HG03097 (cell line): ENCODE measurements at regions not wholly inside any gene's neighbourhood (a gene's known extent, or its start where the extent isn't known, plus 50 kb on each side); places are given as distances from the start of the nearest gene placed in this dataset.
"Not testable (repeated sequence)": the region's sequence is repeated elsewhere in the genome, so short reads cannot be mapped to it uniquely, and the experiment has no call there.

ENCODE experiments used
- ATAC-seq: cut with Tn5 transposase; IDR thresholded peaks from one replicate; pipeline ENCODE4 v1.9.1; 2021; ENCODE audit not compliant: unreplicated experiment, low FRiP score

GRCh38 chr11:21710809-21711208, 482.1 kb upstream of the ANO5 start:
- no peak for ATAC-seq

GRCh38 chr11:21711341-21711740, 481.5 kb upstream of the ANO5 start:
- ATAC-seq = no peak

- no peak for ATAC-seq
These were observed 469.2 kb upstream of the ANO5 start for GRCh38 chr11:21723678-21724077.

GRCh38 chr11:21727102-21727501, 465.8 kb upstream of the ANO5 start:
- ATAC-seq = no peak

GRCh38 chr11:21736404-21736803, 456.5 kb upstream of the ANO5 start:
- no peak for ATAC-seq

- not testable (repeated sequence) for ATAC-seq
These were observed 440.2 kb upstream of the ANO5 start for GRCh38 chr11:21752475-21753243.

- ATAC-seq = not testable (repeated sequence)
These were observed 439.6 kb upstream of the ANO5 start for GRCh38 chr11:21753244-21753767.

GRCh38 chr11:21761000-21761399, 431.9 kb upstream of the ANO5 start:
- ATAC-seq = no peak

GRCh38 chr11:21768388-21768787, 424.5 kb upstream of the ANO5 start:
- ATAC-seq = no peak

- no peak for ATAC-seq
These were observed 423.7 kb upstream of the ANO5 start for GRCh38 chr11:21769188-21769587.

GRCh38 chr11:21771097-21771496, 421.8 kb upstream of the ANO5 start:
- no peak for ATAC-seq

- ATAC-seq = no peak
These were observed 418.7 kb upstream of the ANO5 start for GRCh38 chr11:21774212-21774611.

- no peak for ATAC-seq
These were observed 417.0 kb upstream of the ANO5 start for GRCh38 chr11:21775911-21776310.

- no peak for ATAC-seq
These were observed 408.9 kb upstream of the ANO5 start for GRCh38 chr11:21783954-21784353.

GRCh38 chr11:21785351-21785750, 407.5 kb upstream of the ANO5 start:
- no peak for ATAC-seq

GRCh38 chr11:21794306-21794705, 398.6 kb upstream of the ANO5 start:
- ATAC-seq = no peak

- ATAC-seq = no peak
These were observed 394.7 kb upstream of the ANO5 start for GRCh38 chr11:21798216-21798615.

GRCh38 chr11:21804523-21804922, 388.4 kb upstream of the ANO5 start:
- not testable (repeated sequence) for ATAC-seq

GRCh38 chr11:21806508-21806907, 386.4 kb upstream of the ANO5 start:
- no peak for ATAC-seq

GRCh38 chr11:21806947-21807346, 385.9 kb upstream of the ANO5 start:
- ATAC-seq = no peak

GRCh38 chr11:21807350-21807749, 385.5 kb upstream of the ANO5 start:
- ATAC-seq = no peak

GRCh38 chr11:21810650-21811049, 382.2 kb upstream of the ANO5 start:
- no peak for ATAC-seq
